Peyer's patch (tissue), 4 donors: ENCODE measurements at regions not wholly inside any gene's neighbourhood (a gene's known extent, or its start where the extent isn't known, plus 50 kb on each side); places are given as distances from the start of the nearest gene placed in this dataset.

ENCODE experiments used
- DNase-seq, 3 donors: peaks; one replicate each; pipeline ENCODE4 v3.0.0-alpha.2; 2017 to 2019
- H3K27ac ChIP-seq, 4 donors: fragments of 200-600 bp; sonication (generic); one replicate each; pipeline ENCODE4 v1.5.1; 2016 to 2019
- H3K27me3 ChIP-seq, 2 donors: fragments of 200-600 bp; sonication (generic); one replicate each; pipeline ENCODE4 v1.5.1; 2019
- H3K36me3 ChIP-seq, 3 donors: fragments of 200-600 bp; sonication (generic); one replicate each; pipeline ENCODE4 v1.5.1; 2016 to 2019
- H3K4me1 ChIP-seq, 4 donors: fragments of 200-600 bp; sonication (generic); one replicate each; pipeline ENCODE4 v1.5.1; 2016 to 2019
- H3K4me3 ChIP-seq, 4 donors: fragments of 200-600 bp; sonication (generic); 1 replicate in 3 of 4; 2 replicates in 1 of 4; pipeline ENCODE4 v1.5.1; 2016 to 2019; ENCODE audit warnings: mild to moderate bottlenecking in 1 of 4
- H3K9me3 ChIP-seq, 4 donors: fragments of 200-600 bp; sonication (generic); one replicate each; pipeline ENCODE4 v1.5.1; 2016 to 2019; ENCODE audit warnings: mild to moderate bottlenecking in 1 of 4
- POLR2A ChIP-seq, 2 donors: fragments of 450-650 bp; IDR thresholded peaks; one replicate each; pipeline ENCODE4 v1.5.1; 2017; ENCODE audit warnings: antibody characterized with exemption in 2 of 2, mild to moderate bottlenecking in 2 of 2, moderate library complexity in 2 of 2
- TF ChIP-seq, protein P1 (sequence below), 6 experiments: fragments of 450-650 bp in 4 of 6; fragments of 200-600 bp in 2 of 6; sonication (generic) in 1 of 6; IDR thresholded peaks; one replicate each; pipeline ENCODE4 v1.5.1; 2017 to 2019; ENCODE audit warnings: antibody characterized with exemption in 6 of 6, mild to moderate bottlenecking in 3 of 6, moderate library complexity in 1 of 6

DNA sequence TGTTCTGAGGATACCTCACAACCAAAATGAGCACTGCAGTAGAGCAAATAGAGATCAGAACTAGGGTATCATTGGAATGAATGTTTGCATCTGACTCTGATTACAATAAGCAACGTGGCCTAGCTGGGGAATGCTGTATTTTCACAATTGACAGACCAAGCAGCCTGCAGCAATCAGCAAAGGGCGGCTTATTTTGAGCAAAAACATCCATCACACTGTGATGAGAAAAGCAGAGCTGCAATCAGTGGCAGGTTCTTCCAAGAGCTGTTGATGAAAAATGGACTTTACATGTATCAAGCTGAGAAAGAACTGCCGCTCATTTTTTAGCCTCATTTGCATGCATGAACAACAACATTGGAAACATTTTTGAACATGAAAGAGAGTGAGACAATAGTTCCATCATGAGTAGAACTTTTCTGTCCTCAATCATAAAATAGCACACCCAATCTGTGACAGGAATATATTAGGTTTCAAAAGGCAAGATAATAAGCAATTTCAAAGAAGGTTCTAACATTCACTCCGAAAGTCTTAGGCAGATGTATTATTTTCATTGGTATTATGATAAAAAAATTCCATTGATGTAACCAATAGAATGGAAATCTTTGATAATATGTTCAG lies 249.7 kb upstream of the FBXO33 start:
- Histone ChIP-seq H3K36me3 (no peaks in the 10 kb centered on the region), H3K27me3 (no peaks in the 10 kb centered on the region), H3K9me3 (no peaks in the 10 kb centered on the region), H3K4me1 (no peaks in the 10 kb centered on the region), H3K27ac (no peak overlapping the region), H3K4me3 (no peak overlapping the region)
- no peak for DNase-seq
- TF ChIP-seq POLR2A (IDR thresholded peaks at IDR 0.05), result no peak
- TF ChIP-seq, protein P1, sequence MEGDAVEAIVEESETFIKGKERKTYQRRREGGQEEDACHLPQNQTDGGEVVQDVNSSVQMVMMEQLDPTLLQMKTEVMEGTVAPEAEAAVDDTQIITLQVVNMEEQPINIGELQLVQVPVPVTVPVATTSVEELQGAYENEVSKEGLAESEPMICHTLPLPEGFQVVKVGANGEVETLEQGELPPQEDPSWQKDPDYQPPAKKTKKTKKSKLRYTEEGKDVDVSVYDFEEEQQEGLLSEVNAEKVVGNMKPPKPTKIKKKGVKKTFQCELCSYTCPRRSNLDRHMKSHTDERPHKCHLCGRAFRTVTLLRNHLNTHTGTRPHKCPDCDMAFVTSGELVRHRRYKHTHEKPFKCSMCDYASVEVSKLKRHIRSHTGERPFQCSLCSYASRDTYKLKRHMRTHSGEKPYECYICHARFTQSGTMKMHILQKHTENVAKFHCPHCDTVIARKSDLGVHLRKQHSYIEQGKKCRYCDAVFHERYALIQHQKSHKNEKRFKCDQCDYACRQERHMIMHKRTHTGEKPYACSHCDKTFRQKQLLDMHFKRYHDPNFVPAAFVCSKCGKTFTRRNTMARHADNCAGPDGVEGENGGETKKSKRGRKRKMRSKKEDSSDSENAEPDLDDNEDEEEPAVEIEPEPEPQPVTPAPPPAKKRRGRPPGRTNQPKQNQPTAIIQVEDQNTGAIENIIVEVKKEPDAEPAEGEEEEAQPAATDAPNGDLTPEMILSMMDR (IDR thresholded peaks at IDR 0.05), result no peak

DNA sequence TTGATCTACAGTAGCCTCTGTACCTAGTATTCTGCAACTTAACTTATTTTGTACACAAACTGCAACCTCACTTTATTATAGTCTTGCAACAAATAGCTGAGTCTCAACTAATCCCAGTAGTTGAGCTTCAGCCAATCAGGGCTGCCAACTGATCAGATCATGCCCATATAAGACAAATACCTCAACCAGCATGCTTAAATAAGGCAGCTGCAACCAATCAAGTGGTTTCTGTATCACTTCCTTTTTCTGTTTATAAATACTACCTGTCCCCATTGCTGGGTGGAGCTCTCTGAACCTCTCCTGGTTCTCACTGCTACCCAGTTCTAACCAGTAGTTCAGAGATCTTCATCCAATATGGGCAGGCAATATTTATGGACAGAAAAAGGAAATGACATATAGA lies 248.5 kb upstream of the FBXO33 start:
- DNase-seq, result no peak
- TF ChIP-seq, protein P1 (IDR thresholded peaks at IDR 0.05), result no peak
- no peak for TF ChIP-seq POLR2A (IDR thresholded peaks at IDR 0.05)
- H3K27me3 ChIP-seq, result no peaks in the 10 kb centered on the region
- H3K4me1 ChIP-seq, result no peaks in the 10 kb centered on the region
- no peaks in the 10 kb centered on the region for H3K36me3 ChIP-seq
- no peaks in the 10 kb centered on the region for H3K9me3 ChIP-seq
- no peak overlapping the region for H3K27ac ChIP-seq
- H3K4me3 ChIP-seq, result no peak overlapping the region

DNA sequence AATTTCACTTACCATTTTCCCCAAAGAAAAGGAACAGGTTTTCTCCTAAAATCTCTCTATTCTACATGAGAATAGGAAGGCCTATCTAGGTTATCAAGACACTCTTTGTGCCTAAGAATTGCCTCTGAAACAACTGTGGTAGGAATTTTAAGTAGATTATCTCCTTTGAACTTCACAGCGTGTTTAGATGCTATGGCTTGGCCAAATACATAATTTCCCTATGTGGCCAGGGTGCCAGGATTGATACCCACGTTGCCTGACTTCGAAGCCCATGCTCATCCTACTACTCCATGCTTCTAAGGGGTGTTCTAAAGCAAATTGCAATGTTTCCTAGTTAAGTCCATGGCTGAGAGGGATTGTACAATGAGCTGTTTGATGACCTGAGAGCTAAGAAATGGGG lies 241.5 kb upstream of the FBXO33 start:
- Histone ChIP-seq H3K27ac (no peak overlapping the region), H3K27me3 (no peaks in the 10 kb centered on the region), H3K4me1 (no peaks in the 10 kb centered on the region), H3K36me3 (no peaks in the 10 kb centered on the region), H3K4me3 (no peak overlapping the region), H3K9me3 (no peaks in the 10 kb centered on the region)
- DNase-seq, result no peak
- no peak for TF ChIP-seq POLR2A (IDR thresholded peaks at IDR 0.05)
- TF ChIP-seq, protein P1 (IDR thresholded peaks at IDR 0.05), result no peak

DNA sequence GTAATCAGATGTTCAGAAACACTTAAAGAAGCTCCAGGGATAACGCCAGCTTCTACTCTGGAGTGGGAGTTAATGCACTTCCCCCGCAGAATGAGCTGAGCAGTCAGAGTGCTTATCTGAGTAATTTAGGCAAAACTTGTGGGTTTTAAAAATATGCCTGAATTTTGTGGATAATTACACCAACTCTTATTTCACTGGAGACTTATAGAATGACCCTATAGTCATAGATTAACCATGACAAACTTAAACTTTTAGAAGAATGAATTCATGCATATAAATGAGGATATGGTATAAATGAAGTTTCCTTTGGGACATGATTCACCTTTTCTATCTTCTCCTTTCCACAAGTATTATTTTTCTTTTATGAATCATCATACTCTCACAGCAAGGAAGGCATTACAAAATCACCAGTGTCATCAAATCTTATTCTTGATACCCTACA lies 241.1 kb upstream of the FBXO33 start:
- Histone ChIP-seq H3K36me3 (no peaks in the 10 kb centered on the region), H3K4me1 (no peaks in the 10 kb centered on the region), H3K27me3 (no peaks in the 10 kb centered on the region), H3K9me3 (no peaks in the 10 kb centered on the region), H3K4me3 (no peak overlapping the region), H3K27ac (no peak overlapping the region)
- DNase-seq, result no peak
- TF ChIP-seq, protein P1 (IDR thresholded peaks at IDR 0.05), result no peak
- TF ChIP-seq POLR2A (IDR thresholded peaks at IDR 0.05), result no peak

DNA sequence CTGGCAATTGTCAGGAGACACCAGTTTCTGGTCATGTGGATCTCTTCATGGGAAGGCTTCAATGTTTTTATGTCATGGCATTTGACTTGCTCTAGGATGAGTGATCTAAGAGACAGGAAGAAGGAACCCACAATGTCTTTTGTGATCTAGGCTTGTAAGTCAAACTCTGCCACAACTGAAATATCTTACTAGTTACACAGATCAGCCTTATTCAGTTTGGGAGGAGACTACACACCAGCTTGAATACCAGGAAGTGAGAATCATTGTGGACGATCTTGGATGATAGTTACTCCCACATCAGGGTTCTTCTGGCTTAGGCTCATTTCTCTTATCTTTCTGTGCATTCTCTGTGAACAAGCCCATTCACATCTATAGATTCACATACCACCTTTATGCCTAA lies 236.2 kb upstream of the FBXO33 start:
- DNase-seq, result no peak
- Histone ChIP-seq H3K9me3 (no peaks in the 10 kb centered on the region), H3K36me3 (no peaks in the 10 kb centered on the region), H3K4me3 (no peak overlapping the region), H3K27me3 (no peaks in the 10 kb centered on the region), H3K4me1 (no peaks in the 10 kb centered on the region), H3K27ac (no peak overlapping the region)
- TF ChIP-seq, protein P1 (IDR thresholded peaks at IDR 0.05), result no peak
- TF ChIP-seq POLR2A (IDR thresholded peaks at IDR 0.05), result no peak

DNA sequence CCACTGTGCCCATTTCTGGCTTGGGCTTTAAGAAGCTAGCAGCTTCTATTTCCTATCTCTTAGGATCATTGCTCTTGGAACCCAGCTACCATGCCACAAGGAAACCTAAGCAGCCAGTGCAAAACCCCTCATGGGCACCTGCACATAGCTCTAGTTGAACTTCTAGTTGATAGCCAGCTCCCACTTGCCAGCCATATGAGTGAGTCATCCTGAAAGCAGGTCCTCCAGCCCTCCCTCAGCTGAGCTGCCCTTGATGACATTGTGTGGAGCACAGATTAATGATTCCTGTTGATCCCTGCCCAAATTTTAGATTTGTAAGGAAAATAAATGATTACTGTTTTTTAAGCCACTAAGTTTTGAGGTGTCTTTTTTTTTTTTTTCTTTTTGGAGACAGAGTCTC lies 234.2 kb upstream of the FBXO33 start:
- Histone ChIP-seq H3K4me1 (no peaks in the 10 kb centered on the region), H3K27me3 (no peaks in the 10 kb centered on the region), H3K27ac (no peak overlapping the region), H3K4me3 (no peak overlapping the region), H3K36me3 (no peaks in the 10 kb centered on the region), H3K9me3 (no peaks in the 10 kb centered on the region)
- DNase-seq, result no peak
- TF ChIP-seq, protein P1 (IDR thresholded peaks at IDR 0.05), result no peak
- no peak for TF ChIP-seq POLR2A (IDR thresholded peaks at IDR 0.05)
